GM12873 (cell line): ENCODE measurements at regions not wholly inside any gene's neighbourhood (a gene's known extent, or its start where the extent isn't known, plus 50 kb on each side); places are given as distances from the start of the nearest gene placed in this dataset.

Experiments
- TF ChIP-seq, protein P1 (sequence below): IDR thresholded peaks from 2 replicates; pipeline ENCODE4 v1.5.1; 2012; ENCODE audit warnings: low read depth, mild to moderate bottlenecking, moderate library complexity, low read length, control low read depth; ENCODE audit not compliant: insufficient read depth; ENCODE audit errors: missing control alignments

DNA sequence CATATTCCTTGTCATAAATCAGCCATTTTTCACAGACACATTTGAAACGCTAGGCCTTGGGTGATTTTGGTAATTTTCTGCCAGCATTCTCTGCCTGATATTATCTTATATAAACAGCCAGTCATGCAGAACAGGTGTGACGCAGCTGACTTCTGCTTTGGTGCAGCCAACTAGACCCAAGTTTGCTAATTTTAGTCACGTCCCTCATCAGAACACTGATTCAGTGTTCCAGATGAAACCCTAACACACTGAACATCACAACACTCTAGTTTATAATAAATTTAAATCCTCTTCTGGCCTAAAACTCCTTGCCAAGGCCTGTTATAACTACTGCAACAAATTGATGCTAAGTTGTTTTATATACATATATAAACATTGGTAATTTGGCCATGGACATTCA lies 386.1 kb downstream of the SEC23A start:
- TF ChIP-seq, protein P1, sequence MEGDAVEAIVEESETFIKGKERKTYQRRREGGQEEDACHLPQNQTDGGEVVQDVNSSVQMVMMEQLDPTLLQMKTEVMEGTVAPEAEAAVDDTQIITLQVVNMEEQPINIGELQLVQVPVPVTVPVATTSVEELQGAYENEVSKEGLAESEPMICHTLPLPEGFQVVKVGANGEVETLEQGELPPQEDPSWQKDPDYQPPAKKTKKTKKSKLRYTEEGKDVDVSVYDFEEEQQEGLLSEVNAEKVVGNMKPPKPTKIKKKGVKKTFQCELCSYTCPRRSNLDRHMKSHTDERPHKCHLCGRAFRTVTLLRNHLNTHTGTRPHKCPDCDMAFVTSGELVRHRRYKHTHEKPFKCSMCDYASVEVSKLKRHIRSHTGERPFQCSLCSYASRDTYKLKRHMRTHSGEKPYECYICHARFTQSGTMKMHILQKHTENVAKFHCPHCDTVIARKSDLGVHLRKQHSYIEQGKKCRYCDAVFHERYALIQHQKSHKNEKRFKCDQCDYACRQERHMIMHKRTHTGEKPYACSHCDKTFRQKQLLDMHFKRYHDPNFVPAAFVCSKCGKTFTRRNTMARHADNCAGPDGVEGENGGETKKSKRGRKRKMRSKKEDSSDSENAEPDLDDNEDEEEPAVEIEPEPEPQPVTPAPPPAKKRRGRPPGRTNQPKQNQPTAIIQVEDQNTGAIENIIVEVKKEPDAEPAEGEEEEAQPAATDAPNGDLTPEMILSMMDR = no peak

DNA sequence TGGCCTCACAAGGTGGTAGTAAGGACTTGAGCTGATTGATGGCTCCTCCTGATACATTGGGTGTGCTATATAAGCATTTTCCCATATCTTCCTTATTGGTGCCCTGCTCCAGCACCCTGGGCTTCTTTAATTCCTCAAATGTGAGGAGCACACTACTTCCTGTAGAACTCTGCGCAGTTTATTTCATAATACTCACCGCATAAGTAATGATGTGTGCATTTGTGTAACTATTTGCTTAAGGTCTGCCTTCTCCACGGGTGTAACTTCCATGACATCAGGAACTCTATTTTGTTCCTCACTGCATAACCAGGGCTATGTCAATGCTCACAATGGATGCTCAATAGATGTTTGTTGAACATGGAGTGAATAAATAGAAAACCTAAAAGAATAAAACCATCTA lies 392.2 kb downstream of the SEC23A start:
- TF ChIP-seq, protein P1 = no peak

DNA sequence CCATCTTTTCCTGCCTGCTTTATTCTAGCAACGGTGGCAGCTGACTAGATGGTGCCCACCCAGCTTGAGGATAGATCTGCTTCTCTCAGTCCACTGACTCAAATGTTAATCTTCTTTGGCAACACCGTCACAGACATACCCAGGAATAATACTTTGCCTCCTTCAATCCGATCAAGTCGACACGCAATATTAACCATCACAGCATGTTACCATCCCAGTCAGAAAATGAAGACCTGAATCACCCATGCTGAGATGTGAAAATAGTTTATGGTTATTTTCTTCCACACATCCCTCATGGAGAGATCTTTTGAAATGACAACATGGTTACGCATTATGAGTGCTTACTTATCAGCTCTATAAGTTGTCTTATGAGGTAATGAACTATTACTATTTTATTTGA lies 392.8 kb downstream of the SEC23A start:
- TF ChIP-seq, protein P1 = no peak

DNA sequence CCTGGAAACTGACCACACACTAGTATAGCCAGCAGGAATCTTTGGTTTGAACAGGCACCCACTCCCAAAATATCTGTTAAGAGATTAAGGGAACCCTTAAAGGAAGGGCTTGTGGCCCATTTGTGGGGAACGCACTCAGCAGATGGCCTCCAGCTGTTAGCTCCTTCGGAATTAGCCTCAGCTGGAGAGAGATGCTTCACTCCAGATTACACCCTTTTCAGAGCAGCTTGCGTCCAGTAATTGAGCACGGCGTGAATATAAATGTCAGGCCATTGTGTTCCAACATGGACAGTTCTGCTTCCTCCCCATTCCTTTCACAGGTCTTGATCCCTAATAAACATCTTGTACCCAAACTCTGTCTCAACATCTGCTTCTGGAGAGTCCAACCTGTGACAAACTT lies 397.8 kb downstream of the SEC23A start:
- TF ChIP-seq, protein P1 = no peak

DNA sequence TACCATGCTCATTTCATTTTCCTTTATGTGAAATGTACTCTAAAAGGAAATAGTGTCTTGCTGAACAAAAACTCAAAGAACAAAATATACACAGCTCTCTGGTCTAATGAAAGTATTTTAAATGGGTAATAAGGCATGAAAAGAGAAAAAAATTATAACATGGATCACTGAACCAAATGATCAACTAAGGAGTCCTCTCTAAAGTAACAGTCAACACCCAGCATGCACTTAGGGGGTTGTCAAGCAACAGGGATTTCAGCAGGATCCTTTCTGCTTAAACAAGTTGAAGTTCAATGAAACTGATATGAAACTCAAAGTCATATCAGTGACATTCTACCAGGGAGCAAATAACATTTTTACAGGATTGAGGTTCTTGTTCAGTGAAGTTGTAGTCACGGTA lies 398.8 kb downstream of the SEC23A start:
- TF ChIP-seq, protein P1 = no peak

DNA sequence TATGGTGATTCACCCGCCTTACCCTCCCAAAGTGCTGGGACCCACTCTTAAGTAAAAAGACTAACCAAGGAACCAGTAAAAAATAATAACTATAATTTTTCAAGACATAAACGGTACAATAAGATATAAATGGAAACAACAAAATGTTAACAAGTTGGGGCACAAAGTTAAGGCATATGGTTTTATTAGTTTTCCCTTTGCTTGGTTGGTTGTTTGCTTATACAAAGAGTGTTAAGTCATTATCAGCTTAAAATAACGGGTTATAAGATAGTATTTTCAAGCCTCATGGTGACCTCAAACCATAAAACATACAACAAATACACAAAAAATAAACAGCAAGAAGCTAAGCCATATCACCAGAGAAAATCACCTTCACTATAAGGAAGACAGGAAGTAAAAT lies 406.1 kb downstream of the SEC23A start:
- TF ChIP-seq, protein P1 = no peak

DNA sequence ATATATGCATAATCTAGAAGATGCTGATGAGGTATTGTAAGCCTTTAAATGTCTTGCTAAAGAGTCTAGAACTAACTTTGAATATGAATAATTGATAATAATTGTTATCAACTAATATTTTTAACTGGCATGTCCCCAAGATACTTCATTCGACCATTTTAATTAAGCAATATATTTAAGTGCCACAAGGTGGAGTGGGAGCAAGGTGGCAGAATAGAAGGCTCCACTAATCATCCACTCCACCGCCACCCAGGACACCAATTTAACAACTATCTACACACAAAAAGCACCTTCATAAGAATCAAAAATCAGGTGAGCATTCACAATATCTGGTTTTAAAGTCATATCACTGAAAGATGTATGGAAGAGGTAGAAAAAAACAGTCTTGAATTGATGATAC lies 409.6 kb downstream of the SEC23A start:
- TF ChIP-seq, protein P1 = no peak
